Endodermal cell (in vitro differentiated cells): ENCODE measurements at regions not wholly inside any gene's neighbourhood (a gene's known extent, or its start where the extent isn't known, plus 50 kb on each side); places are given as distances from the start of the nearest gene placed in this dataset.
"Not testable (repeated sequence)": the region's sequence is repeated elsewhere in the genome, so short reads cannot be mapped to it uniquely, and the experiment has no call there.

Experiments
- DNase-seq: peaks from one replicate; pipeline ENCODE4 v3.0.0-alpha.2; 2017
- H3K27ac ChIP-seq: 2 replicates; pipeline ENCODE4 v1.5.1; 2013; ENCODE audit warnings: mild to moderate bottlenecking, low read depth, low read length, moderate library complexity
- H3K27me3 ChIP-seq: 2 replicates; pipeline ENCODE4 v1.6.1; 2013; ENCODE audit warnings: mild to moderate bottlenecking, low read length, moderate library complexity; ENCODE audit not compliant: insufficient read depth, control insufficient read depth, poor library complexity, severe bottlenecking
- H3K36me3 ChIP-seq: 2 replicates; pipeline ENCODE4 v1.7.0; 2013; ENCODE audit warnings: mild to moderate bottlenecking, low read length, moderate library complexity; ENCODE audit not compliant: control insufficient read depth, insufficient read depth
- H3K4me1 ChIP-seq: one replicate; pipeline ENCODE4 v1.7.0; 2013; ENCODE audit warnings: low read length; ENCODE audit not compliant: control insufficient read depth, insufficient read depth
- H3K4me3 ChIP-seq: 2 replicates; pipeline ENCODE4 v1.5.1; 2013; ENCODE audit warnings: mild to moderate bottlenecking, low read length, moderate library complexity
- H3K9ac ChIP-seq: 2 replicates; pipeline ENCODE4 v1.6.1; 2013; ENCODE audit warnings: mild to moderate bottlenecking, low read length, moderate library complexity; ENCODE audit not compliant: poor library complexity, severe bottlenecking; ENCODE audit errors: extremely low read depth
- H3K9me3 ChIP-seq: 2 replicates; pipeline ENCODE4 v1.6.1; 2013; ENCODE audit warnings: mild to moderate bottlenecking, low read length, moderate library complexity; ENCODE audit not compliant: control insufficient read depth
- H3K27ac Mint-ChIP-seq: 2 replicates; pipeline ENCODE4 v1.8.0; 2020; ENCODE audit warnings: mixed read lengths
- H3K27me3 Mint-ChIP-seq: 2 replicates; pipeline ENCODE4 v1.8.0; 2021; ENCODE audit warnings: mild to moderate bottlenecking, mixed read lengths; ENCODE audit not compliant: insufficient read depth
- H3K36me3 Mint-ChIP-seq: 2 replicates; pipeline ENCODE4 v1.8.0; 2020; ENCODE audit warnings: low read depth, mixed read lengths
- H3K4me1 Mint-ChIP-seq: 2 replicates; pipeline ENCODE4 v1.8.0; 2020; ENCODE audit warnings: mixed read lengths
- H3K4me3 Mint-ChIP-seq: 2 replicates; pipeline ENCODE4 v1.8.0; 2020; ENCODE audit warnings: mild to moderate bottlenecking, moderate library complexity, mixed read lengths
- H3K9me3 Mint-ChIP-seq: 2 replicates; pipeline ENCODE4 v1.8.0; 2020; ENCODE audit warnings: mild to moderate bottlenecking, mixed read lengths
- WGBS, 2 experiments: methylation state at CpG; one replicate each; pipeline versions ENCODE4 v1.1.5 to v1.1.7; 2013; ENCODE audit warnings: missing lambda C conversion rate in 2 of 2, mixed read lengths in 1 of 2; ENCODE audit not compliant: insufficient coverage in 1 of 2, insufficient read length in 1 of 2; 5-methylcytosine and 5-hydroxymethylcytosine counted together
- TF ChIP-seq, protein P1 (sequence below): fragments of 200-600 bp; sonication (generic); conservative IDR thresholded peaks from 2 replicates; pipeline ENCODE4 v1.5.0; 2021; ENCODE audit warnings: antibody characterized with exemption, mild to moderate bottlenecking

DNA sequence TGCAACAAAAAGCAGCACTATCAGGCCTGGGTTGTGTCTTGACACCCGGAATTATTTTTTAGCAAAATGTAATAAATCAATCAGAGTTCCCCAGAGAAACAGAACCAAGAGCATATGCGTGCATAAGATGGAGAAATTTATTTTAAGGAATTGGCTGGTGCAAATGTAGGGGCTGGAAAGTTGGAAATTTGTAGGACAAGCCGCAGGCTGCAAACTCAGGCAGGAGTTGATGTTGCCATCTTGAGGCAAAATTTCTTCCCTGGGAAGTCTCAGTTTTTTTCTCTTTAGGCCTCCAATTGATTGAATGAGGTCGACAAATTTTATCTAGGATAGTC, 158.9 kb upstream of the FAM20A start:
- peaks cover 2% of the 10 kb centered on the region for H3K27me3 Mint-ChIP-seq
- H3K9ac ChIP-seq: no peak overlapping the region
- H3K4me3 Mint-ChIP-seq: no peak overlapping the region
- 54 to 69% methylated on average over 3 to 4 of the region's 4 CpGs for WGBS, 2 experiments
- H3K4me1 ChIP-seq: peaks cover 3% of the 10 kb centered on the region
- peaks cover 19% of the 10 kb centered on the region for H3K9me3 Mint-ChIP-seq
- H3K9me3 ChIP-seq: peaks cover 25% of the 10 kb centered on the region
- H3K36me3 Mint-ChIP-seq: peaks cover 4% of the 10 kb centered on the region
- no peaks in the 10 kb centered on the region for H3K27me3 ChIP-seq
- no peak overlapping the region for H3K27ac ChIP-seq
- H3K27ac Mint-ChIP-seq: no peak overlapping the region
- peaks cover 17% of the 10 kb centered on the region for H3K4me1 Mint-ChIP-seq
- no peak for DNase-seq
- H3K4me3 ChIP-seq: no peak overlapping the region
- TF ChIP-seq, protein P1, sequence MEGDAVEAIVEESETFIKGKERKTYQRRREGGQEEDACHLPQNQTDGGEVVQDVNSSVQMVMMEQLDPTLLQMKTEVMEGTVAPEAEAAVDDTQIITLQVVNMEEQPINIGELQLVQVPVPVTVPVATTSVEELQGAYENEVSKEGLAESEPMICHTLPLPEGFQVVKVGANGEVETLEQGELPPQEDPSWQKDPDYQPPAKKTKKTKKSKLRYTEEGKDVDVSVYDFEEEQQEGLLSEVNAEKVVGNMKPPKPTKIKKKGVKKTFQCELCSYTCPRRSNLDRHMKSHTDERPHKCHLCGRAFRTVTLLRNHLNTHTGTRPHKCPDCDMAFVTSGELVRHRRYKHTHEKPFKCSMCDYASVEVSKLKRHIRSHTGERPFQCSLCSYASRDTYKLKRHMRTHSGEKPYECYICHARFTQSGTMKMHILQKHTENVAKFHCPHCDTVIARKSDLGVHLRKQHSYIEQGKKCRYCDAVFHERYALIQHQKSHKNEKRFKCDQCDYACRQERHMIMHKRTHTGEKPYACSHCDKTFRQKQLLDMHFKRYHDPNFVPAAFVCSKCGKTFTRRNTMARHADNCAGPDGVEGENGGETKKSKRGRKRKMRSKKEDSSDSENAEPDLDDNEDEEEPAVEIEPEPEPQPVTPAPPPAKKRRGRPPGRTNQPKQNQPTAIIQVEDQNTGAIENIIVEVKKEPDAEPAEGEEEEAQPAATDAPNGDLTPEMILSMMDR: no peak
- H3K36me3 ChIP-seq: no peaks in the 10 kb centered on the region

DNA sequence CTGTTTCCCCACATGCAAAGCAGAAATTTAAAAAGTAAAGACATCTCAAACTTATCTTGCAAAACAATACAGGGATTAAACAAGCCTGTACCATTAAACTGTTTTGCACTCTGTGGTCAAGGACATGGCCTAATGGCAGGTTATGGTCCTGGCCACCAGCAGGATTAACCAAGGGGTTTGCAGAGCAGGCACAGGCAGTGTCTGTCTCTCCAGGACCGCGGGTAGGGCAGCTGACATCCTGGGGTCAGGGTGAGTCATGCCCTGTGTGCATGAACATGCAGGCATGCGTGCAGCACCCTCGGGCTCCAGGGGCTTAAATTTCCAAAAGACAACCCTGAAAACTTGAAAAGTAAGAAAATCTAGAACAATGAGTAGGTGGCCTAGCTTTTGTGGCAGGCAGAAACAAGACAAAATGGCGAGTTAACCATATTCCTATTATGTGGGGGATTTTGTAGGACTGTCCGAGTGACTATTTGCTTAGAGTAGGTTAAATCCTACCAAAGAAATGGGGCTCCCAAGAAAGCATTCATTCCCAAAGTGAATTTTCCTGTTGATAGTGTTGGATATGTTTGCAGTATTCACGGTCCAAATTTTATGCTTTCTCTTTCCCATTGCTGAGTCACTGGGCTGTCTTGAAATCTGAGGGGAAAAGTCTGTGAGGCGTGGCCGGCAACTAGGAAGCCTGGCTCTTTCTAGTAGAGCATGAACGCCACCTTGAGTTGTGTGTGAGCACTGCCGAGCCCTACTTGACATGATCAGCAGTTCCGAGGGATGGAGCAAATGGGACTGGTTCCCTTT, 158.4 kb upstream of the FAM20A start:
- peaks cover 12% of the 10 kb centered on the region for H3K4me1 Mint-ChIP-seq
- peak overlapping the region; percentile 95 for H3K27ac Mint-ChIP-seq
- 19 to 23% methylated on average over 8 to 12 of the region's 12 CpGs for WGBS, 2 experiments
- DNase-seq: peak; percentile 98
- TF ChIP-seq, protein P1: peak; percentile 95
- Histone ChIP-seq H3K27me3 (no peaks in the 10 kb centered on the region), H3K4me1 (peaks cover 3% of the 10 kb centered on the region), H3K36me3 (no peaks in the 10 kb centered on the region), H3K4me3 (no peak overlapping the region), H3K27ac (peak overlapping the region; percentile 13), H3K9me3 (peaks cover 25% of the 10 kb centered on the region), H3K9ac (peak overlapping the region; percentile 14)
- peak overlapping the region; percentile 10 for H3K4me3 Mint-ChIP-seq
- peaks cover 22% of the 10 kb centered on the region for H3K9me3 Mint-ChIP-seq
- peaks cover 4% of the 10 kb centered on the region for H3K36me3 Mint-ChIP-seq
- H3K27me3 Mint-ChIP-seq: peaks cover 2% of the 10 kb centered on the region

DNA sequence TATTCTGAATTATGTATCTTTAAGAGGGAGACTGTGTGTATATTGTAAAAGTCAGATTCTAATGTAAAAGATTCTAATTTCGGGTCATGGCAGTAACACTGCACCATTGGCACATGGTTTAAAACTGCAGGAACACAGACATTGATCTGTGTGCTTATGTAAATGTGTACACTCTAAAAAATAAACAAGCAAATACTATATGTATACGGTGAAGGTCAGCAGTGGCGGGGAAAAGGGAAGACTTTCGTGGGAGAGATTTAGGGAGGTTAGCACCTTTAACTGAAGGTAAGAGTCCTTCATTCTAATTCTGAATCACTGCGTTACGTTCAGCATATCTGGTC, 157.8 kb upstream of the FAM20A start:
- Mint-ChIP-seq H3K36me3 (peaks cover 6% of the 10 kb centered on the region), H3K27ac (peak overlapping the region; percentile 95), H3K4me3 (no peak overlapping the region), H3K4me1 (peaks cover 12% of the 10 kb centered on the region), H3K27me3 (peaks cover 2% of the 10 kb centered on the region), H3K9me3 (peaks cover 26% of the 10 kb centered on the region)
- H3K4me3 ChIP-seq: no peak overlapping the region
- peak overlapping the region; percentile 13 for H3K27ac ChIP-seq
- H3K9ac ChIP-seq: no peak overlapping the region
- 89 to 95% methylated on average over 3 to 5 of the region's 6 CpGs for WGBS, 2 experiments
- peaks cover 25% of the 10 kb centered on the region for H3K9me3 ChIP-seq
- no peaks in the 10 kb centered on the region for H3K36me3 ChIP-seq
- no peak for DNase-seq
- peaks cover 3% of the 10 kb centered on the region for H3K4me1 ChIP-seq
- H3K27me3 ChIP-seq: no peaks in the 10 kb centered on the region
- TF ChIP-seq, protein P1: no peak

DNA sequence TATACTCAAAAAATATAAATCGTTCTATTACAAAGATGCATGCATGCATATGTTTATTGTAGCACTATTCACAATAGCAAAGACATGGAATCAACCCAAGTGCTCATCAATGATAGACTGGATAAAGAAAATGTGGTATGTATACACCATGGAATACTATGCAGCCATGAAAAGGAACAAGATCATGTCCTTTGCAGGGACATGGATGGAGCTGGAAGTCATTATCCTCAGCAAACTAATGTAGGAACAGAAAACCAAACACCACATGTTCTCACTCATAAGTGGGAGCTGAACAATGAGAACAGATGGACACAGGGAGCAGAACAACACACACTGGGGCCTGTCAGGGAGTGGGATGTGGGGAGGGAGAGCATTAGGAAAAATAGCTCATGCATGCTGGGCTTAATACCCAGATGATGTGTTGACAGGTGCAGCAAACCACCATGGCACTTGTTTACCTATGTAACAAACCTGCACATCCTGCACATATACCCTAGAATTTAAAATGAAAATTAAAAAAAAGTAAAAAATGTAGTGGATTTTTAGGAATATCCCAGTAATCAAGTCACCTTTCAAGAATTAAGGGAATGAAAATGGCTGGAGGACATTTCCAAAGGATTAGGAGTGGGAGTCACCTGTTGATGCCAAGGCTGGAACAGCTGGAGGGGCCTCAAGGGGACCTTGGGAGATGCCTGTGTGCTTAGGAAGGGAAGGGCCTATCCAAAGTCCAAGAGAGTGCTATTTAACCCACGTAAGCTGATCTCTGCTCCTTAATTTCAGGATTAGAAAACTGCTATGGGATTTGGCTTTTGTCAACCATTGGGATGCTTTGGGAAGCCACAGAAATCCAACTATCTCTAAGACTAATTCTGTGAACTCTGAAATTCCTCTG, 156.9 kb upstream of the FAM20A start:
- H3K4me3 ChIP-seq, H3K4me3 Mint-ChIP-seq, H3K27me3 ChIP-seq, H3K9ac ChIP-seq, H3K36me3 ChIP-seq, H3K27me3 Mint-ChIP-seq, H3K4me1 ChIP-seq, H3K36me3 Mint-ChIP-seq, DNase-seq, H3K27ac Mint-ChIP-seq, H3K27ac ChIP-seq: not testable (repeated sequence)
- H3K4me1 Mint-ChIP-seq: peaks cover 12% of the 10 kb centered on the region
- peaks cover 27% of the 10 kb centered on the region for H3K9me3 ChIP-seq
- 90% methylated on average over 2 of the region's 2 CpGs; no CpG with 5 or more reads in 1 of the 2 experiments for WGBS, 2 experiments
- peaks cover 26% of the 10 kb centered on the region for H3K9me3 Mint-ChIP-seq
